ENCODE measurements at regions not wholly inside any gene's neighbourhood (a gene's known extent, or its start where the extent isn't known, plus 50 kb on each side); places are given as distances from the start of the nearest gene placed in this dataset.

- no peak for TF ChIP-seq CTCF (IDR thresholded peaks at IDR 0.05; ENCODE audit: low read depth, low read length, missing input control)
- peak in 1 of 2 donors; percentile 25 for TF ChIP-seq RAD21 (IDR thresholded peaks at IDR 0.05)
- no peak for TF ChIP-seq TAF1 (conservative IDR thresholded peaks at IDR 0.05)
Observed at GRCh38 chr6:135568379-135568778, 70.8 kb upstream of the AHI1 start.
